IPS-11a (cell line): ENCODE measurements at regions not wholly inside any gene's neighbourhood (a gene's known extent, or its start where the extent isn't known, plus 50 kb on each side); places are given as distances from the start of the nearest gene placed in this dataset.

Experiments
- H3K4me3 ChIP-seq: one replicate; pipeline ENCODE4 v1.5.1; 2013; ENCODE audit warnings: low read depth, low read length, control low read depth

GRCh38 chr3:181855825-181856224 is 144.1 kb downstream of the SOX2 start:
- H3K4me3 ChIP-seq, result no peak overlapping the region

GRCh38 chr3:181859518-181859917 is 147.8 kb downstream of the SOX2 start:
- no peak overlapping the region for H3K4me3 ChIP-seq

GRCh38 chr3:181860235-181860634 is 148.5 kb downstream of the SOX2 start:
- H3K4me3 ChIP-seq, result no peak overlapping the region

- no peak overlapping the region for H3K4me3 ChIP-seq
Measured at GRCh38 chr3:181862502-181862901, 150.8 kb downstream of the SOX2 start.

- no peak overlapping the region for H3K4me3 ChIP-seq
Measured at GRCh38 chr3:181868576-181869082, 156.9 kb downstream of the SOX2 start.

GRCh38 chr3:181872887-181873286 is 161.2 kb downstream of the SOX2 start:
- H3K4me3 ChIP-seq, result no peak overlapping the region

- H3K4me3 ChIP-seq, result no peak overlapping the region
Measured at GRCh38 chr3:181879926-181880325, 168.2 kb downstream of the SOX2 start.

GRCh38 chr3:181880331-181880730 is 168.6 kb downstream of the SOX2 start:
- H3K4me3 ChIP-seq, result no peak overlapping the region

- H3K4me3 ChIP-seq, result no peak overlapping the region
Measured at GRCh38 chr3:181881749-181882148, 170.0 kb downstream of the SOX2 start.

GRCh38 chr3:181885868-181886630 is 174.3 kb downstream of the SOX2 start:
- no peak overlapping the region for H3K4me3 ChIP-seq

- H3K4me3 ChIP-seq, result no peak overlapping the region
Measured at GRCh38 chr3:181886676-181887075, 175.0 kb downstream of the SOX2 start.

- H3K4me3 ChIP-seq, result no peak overlapping the region
Measured at GRCh38 chr3:181887685-181888084, 176.0 kb downstream of the SOX2 start.

- H3K4me3 ChIP-seq, result no peak overlapping the region
Measured at GRCh38 chr3:181888234-181888633, 176.5 kb downstream of the SOX2 start.

- H3K4me3 ChIP-seq, result no peak overlapping the region
Measured at GRCh38 chr3:181892848-181893247, 181.1 kb downstream of the SOX2 start.

GRCh38 chr3:181896605-181897004 is 184.9 kb downstream of the SOX2 start:
- H3K4me3 ChIP-seq, result no peak overlapping the region

GRCh38 chr3:181899702-181900101 is 188.0 kb downstream of the SOX2 start:
- H3K4me3 ChIP-seq, result no peak overlapping the region

- H3K4me3 ChIP-seq, result no peak overlapping the region
Measured at GRCh38 chr3:181901626-181902025, 189.9 kb downstream of the SOX2 start.

- no peak overlapping the region for H3K4me3 ChIP-seq
Measured at GRCh38 chr3:181906338-181906737, 194.6 kb downstream of the SOX2 start.

GRCh38 chr3:181909241-181909640 is 197.5 kb downstream of the SOX2 start:
- no peak overlapping the region for H3K4me3 ChIP-seq

- H3K4me3 ChIP-seq, result no peak overlapping the region
Measured at GRCh38 chr3:181912384-181912783, 200.7 kb downstream of the SOX2 start.

- H3K4me3 ChIP-seq, result no peak overlapping the region
Measured at GRCh38 chr3:181913254-181913653, 201.5 kb downstream of the SOX2 start.

- no peak overlapping the region for H3K4me3 ChIP-seq
Measured at GRCh38 chr3:181915551-181915950, 203.8 kb downstream of the SOX2 start.

- no peak overlapping the region for H3K4me3 ChIP-seq
Measured at GRCh38 chr3:181916013-181916412, 204.3 kb downstream of the SOX2 start.
